Natural killer cell (primary cell): ENCODE measurements at regions not wholly inside any gene's neighbourhood (a gene's known extent, or its start where the extent isn't known, plus 50 kb on each side); places are given as distances from the start of the nearest gene placed in this dataset.

ENCODE experiments used
- ATAC-seq, 3 donors: fragments of 150-1000 bp in 2 of 3; fragments of 200-7000 bp in 1 of 3; cut with Tn5 transposase; 1 replicate in 1 of 3; 2 replicates in 2 of 3; pipeline ENCODE4 v1.10.0; 2021; ENCODE audit warnings: mild to moderate bottlenecking in 2 of 3, moderate library complexity in 2 of 3
- DNase-seq, 2 donors: peaks; one replicate each; pipeline versions ENCODE4 v3.0.0 to v3.0.0-alpha.2; 2013 to 2021; ENCODE audit warnings: mixed read lengths in 1 of 2
- H3K27ac ChIP-seq: one replicate; pipeline ENCODE4 v1.5.1; 2013; ENCODE audit warnings: mild to moderate bottlenecking, low read length
- H3K27me3 ChIP-seq: one replicate; pipeline ENCODE4 v1.6.1; 2013; ENCODE audit warnings: low read length; ENCODE audit not compliant: control insufficient read depth, insufficient read depth
- H3K36me3 ChIP-seq: one replicate; pipeline ENCODE4 v1.6.1; 2013; ENCODE audit warnings: low read length; ENCODE audit not compliant: control insufficient read depth, insufficient read depth
- H3K4me1 ChIP-seq: one replicate; pipeline ENCODE4 v1.6.1; 2013; ENCODE audit warnings: low read length; ENCODE audit not compliant: control insufficient read depth, insufficient read depth
- H3K4me3 ChIP-seq: one replicate; pipeline ENCODE4 v1.5.1; 2013; ENCODE audit warnings: low read length
- H3K9me3 ChIP-seq: one replicate; pipeline ENCODE4 v1.6.1; 2013; ENCODE audit warnings: low read length; ENCODE audit not compliant: control insufficient read depth, insufficient read depth
- H3K27ac Mint-ChIP-seq, 2 donors: one replicate each; pipeline ENCODE4 v1.8.0; 2022; ENCODE audit warnings: mild to moderate bottlenecking in 2 of 2, mixed read lengths in 2 of 2, moderate library complexity in 1 of 2
- H3K27me3 Mint-ChIP-seq, 2 donors: one replicate each; pipeline ENCODE4 v1.8.0; 2022; ENCODE audit warnings: low read depth in 2 of 2, mixed read lengths in 2 of 2
- H3K36me3 Mint-ChIP-seq: one replicate; pipeline ENCODE4 v1.8.0; 2022; ENCODE audit warnings: mixed read lengths
- H3K4me1 Mint-ChIP-seq, 2 donors: one replicate each; pipeline ENCODE4 v1.8.0; 2022; ENCODE audit warnings: mixed read lengths in 2 of 2
- H3K4me3 Mint-ChIP-seq: one replicate; pipeline ENCODE4 v1.8.0; 2022; ENCODE audit warnings: mild to moderate bottlenecking, moderate library complexity, mixed read lengths
- H3K9me3 Mint-ChIP-seq, 2 donors: one replicate each; pipeline ENCODE4 v1.8.0; 2022; ENCODE audit warnings: mixed read lengths in 2 of 2
- WGBS: methylation state at CpG from one replicate; pipeline ENCODE4 v1.1.7; 2013; ENCODE audit warnings: missing lambda C conversion rate; ENCODE audit not compliant: insufficient coverage; 5-methylcytosine and 5-hydroxymethylcytosine counted together
- intact Hi-C: fragments of 100-400 bp; cut with micrococcal nuclease; formaldehyde crosslinking; loops from one replicate; pipeline ENCODE4 v1.14.2; 2022
- TF ChIP-seq, protein P1 (sequence below): fragments of 200-600 bp; IDR thresholded peaks from one replicate; pipeline ENCODE4 v1.8.0; 2022; ENCODE audit warnings: antibody characterized with exemption

DNA sequence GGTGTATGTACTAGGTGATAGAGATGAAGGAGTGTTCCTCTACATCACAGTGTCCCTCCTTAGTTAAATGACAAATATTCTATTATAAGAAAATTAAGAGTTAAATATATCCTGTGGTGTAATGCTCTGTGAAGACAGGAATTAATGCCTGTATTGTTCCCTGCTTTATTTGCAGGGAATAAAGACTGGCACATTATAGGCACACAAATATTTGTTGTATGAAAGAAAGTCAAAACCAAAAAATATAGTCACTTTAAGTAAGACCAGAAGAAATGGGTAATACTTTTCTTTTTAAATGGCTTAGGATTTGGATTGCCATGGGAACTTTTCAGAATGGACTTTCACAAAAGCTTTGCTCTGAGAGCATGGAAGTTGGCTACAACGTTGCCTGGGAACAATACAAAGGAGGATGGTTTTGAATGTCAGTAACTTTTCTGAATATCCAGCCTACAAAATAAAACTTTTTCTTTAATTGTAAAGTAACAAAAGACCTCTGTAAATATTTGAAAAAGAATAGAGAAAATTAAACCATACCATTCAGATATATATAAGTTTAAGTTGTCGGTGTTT, 158.0 kb upstream of the P2RY1 start:
- ATAC-seq: no peak
- no peak for DNase-seq
- Histone ChIP-seq H3K9me3 (no peaks in the 10 kb centered on the region), H3K4me3 (no peak overlapping the region), H3K27me3 (no peaks in the 10 kb centered on the region), H3K27ac (no peak overlapping the region), H3K4me1 (no peaks in the 10 kb centered on the region), H3K36me3 (no peaks in the 10 kb centered on the region)
- no peaks in the 10 kb centered on the region for H3K9me3 Mint-ChIP-seq
- H3K27ac Mint-ChIP-seq: no peak overlapping the region
- no peaks in the 10 kb centered on the region for H3K27me3 Mint-ChIP-seq
- TF ChIP-seq, protein P1, sequence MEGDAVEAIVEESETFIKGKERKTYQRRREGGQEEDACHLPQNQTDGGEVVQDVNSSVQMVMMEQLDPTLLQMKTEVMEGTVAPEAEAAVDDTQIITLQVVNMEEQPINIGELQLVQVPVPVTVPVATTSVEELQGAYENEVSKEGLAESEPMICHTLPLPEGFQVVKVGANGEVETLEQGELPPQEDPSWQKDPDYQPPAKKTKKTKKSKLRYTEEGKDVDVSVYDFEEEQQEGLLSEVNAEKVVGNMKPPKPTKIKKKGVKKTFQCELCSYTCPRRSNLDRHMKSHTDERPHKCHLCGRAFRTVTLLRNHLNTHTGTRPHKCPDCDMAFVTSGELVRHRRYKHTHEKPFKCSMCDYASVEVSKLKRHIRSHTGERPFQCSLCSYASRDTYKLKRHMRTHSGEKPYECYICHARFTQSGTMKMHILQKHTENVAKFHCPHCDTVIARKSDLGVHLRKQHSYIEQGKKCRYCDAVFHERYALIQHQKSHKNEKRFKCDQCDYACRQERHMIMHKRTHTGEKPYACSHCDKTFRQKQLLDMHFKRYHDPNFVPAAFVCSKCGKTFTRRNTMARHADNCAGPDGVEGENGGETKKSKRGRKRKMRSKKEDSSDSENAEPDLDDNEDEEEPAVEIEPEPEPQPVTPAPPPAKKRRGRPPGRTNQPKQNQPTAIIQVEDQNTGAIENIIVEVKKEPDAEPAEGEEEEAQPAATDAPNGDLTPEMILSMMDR: no peak
- WGBS: 86% methylated on average over 1 of the region's 2 CpGs
- intact Hi-C loops: no loop called here
- H3K36me3 Mint-ChIP-seq: no peaks in the 10 kb centered on the region
- H3K4me3 Mint-ChIP-seq: no peak overlapping the region
- peaks cover 3 to 4% of the 10 kb centered on the region in 2 donors for H3K4me1 Mint-ChIP-seq

GRCh38 chr3:152677491-152677890, 157.4 kb upstream of the P2RY1 start:
- DNase-seq (no peak), ATAC-seq (no peak)
- no peaks in the 10 kb centered on the region for H3K36me3 ChIP-seq
- TF ChIP-seq, protein P1: no peak
- H3K4me3 ChIP-seq: no peak overlapping the region
- intact Hi-C loops: no loop called here
- H3K27me3 ChIP-seq: no peaks in the 10 kb centered on the region
- no peak overlapping the region for H3K27ac Mint-ChIP-seq
- H3K4me3 Mint-ChIP-seq: no peak overlapping the region
- H3K4me1 ChIP-seq: no peaks in the 10 kb centered on the region
- H3K9me3 Mint-ChIP-seq: no peaks in the 10 kb centered on the region
- WGBS: 96% methylated on average over 2 of the region's 2 CpGs
- H3K36me3 Mint-ChIP-seq: no peaks in the 10 kb centered on the region
- H3K4me1 Mint-ChIP-seq: no peaks in the 10 kb centered on the region
- no peaks in the 10 kb centered on the region for H3K9me3 ChIP-seq
- H3K27me3 Mint-ChIP-seq: no peaks in the 10 kb centered on the region
- no peak overlapping the region for H3K27ac ChIP-seq

GRCh38 chr3:152682477-152682876, 152.5 kb upstream of the P2RY1 start:
- no peaks in the 10 kb centered on the region for H3K27me3 Mint-ChIP-seq

More at GRCh38 chr3:152682477-152682876, 152.5 kb upstream of the P2RY1 start:
- Histone ChIP-seq H3K9me3 (no peaks in the 10 kb centered on the region), H3K36me3 (no peaks in the 10 kb centered on the region), H3K4me1 (no peaks in the 10 kb centered on the region), H3K4me3 (no peak overlapping the region), H3K27ac (no peak overlapping the region), H3K27me3 (no peaks in the 10 kb centered on the region)
- H3K4me3 Mint-ChIP-seq: no peak overlapping the region
- intact Hi-C loops: no loop called here
- no peak for DNase-seq
- no peak overlapping the region for H3K27ac Mint-ChIP-seq
- no peaks in the 10 kb centered on the region for H3K9me3 Mint-ChIP-seq
- no peak for ATAC-seq
- TF ChIP-seq, protein P1: no peak
- no peaks in the 10 kb centered on the region for H3K4me1 Mint-ChIP-seq
- no peaks in the 10 kb centered on the region for H3K36me3 Mint-ChIP-seq
